Central memory CD8-positive, alpha-beta T cell (primary cell): ENCODE measurements at regions not wholly inside any gene's neighbourhood (a gene's known extent, or its start where the extent isn't known, plus 50 kb on each side); places are given as distances from the start of the nearest gene placed in this dataset.

Source experiments
- ATAC-seq: fragments of 150-1000 bp; cut with Tn5 transposase; replicated peaks from 2 replicates; pipeline ENCODE4 v1.10.0; 2022; ENCODE audit warnings: mild to moderate bottlenecking, moderate FRiP score, moderate number of reproducible peaks; ENCODE audit not compliant: poor library complexity, severe bottlenecking; ENCODE audit errors: extremely low read depth
- DNase-seq, 2 donors: peaks; one replicate each; pipeline ENCODE4 v3.0.0; 2021; ENCODE audit warnings: low spot score in 2 of 2
- H3K27ac Mint-ChIP-seq: one replicate; pipeline ENCODE4 v1.8.0; 2022; ENCODE audit warnings: low read depth, mild to moderate bottlenecking, moderate library complexity, mixed read lengths
- H3K27me3 Mint-ChIP-seq: one replicate; pipeline ENCODE4 v1.8.0; 2022; ENCODE audit warnings: mixed read lengths
- H3K36me3 Mint-ChIP-seq: one replicate; pipeline ENCODE4 v1.8.0; 2022; ENCODE audit warnings: mild to moderate bottlenecking, moderate library complexity, mixed read lengths; ENCODE audit not compliant: insufficient read depth
- H3K4me1 Mint-ChIP-seq: one replicate; pipeline ENCODE4 v1.8.0; 2022; ENCODE audit warnings: mixed read lengths
- H3K4me3 Mint-ChIP-seq: one replicate; pipeline ENCODE4 v1.8.0; 2022; ENCODE audit warnings: mild to moderate bottlenecking, moderate library complexity, mixed read lengths
- H3K9me3 Mint-ChIP-seq: one replicate; pipeline ENCODE4 v1.8.0; 2022; ENCODE audit warnings: mixed read lengths

DNA sequence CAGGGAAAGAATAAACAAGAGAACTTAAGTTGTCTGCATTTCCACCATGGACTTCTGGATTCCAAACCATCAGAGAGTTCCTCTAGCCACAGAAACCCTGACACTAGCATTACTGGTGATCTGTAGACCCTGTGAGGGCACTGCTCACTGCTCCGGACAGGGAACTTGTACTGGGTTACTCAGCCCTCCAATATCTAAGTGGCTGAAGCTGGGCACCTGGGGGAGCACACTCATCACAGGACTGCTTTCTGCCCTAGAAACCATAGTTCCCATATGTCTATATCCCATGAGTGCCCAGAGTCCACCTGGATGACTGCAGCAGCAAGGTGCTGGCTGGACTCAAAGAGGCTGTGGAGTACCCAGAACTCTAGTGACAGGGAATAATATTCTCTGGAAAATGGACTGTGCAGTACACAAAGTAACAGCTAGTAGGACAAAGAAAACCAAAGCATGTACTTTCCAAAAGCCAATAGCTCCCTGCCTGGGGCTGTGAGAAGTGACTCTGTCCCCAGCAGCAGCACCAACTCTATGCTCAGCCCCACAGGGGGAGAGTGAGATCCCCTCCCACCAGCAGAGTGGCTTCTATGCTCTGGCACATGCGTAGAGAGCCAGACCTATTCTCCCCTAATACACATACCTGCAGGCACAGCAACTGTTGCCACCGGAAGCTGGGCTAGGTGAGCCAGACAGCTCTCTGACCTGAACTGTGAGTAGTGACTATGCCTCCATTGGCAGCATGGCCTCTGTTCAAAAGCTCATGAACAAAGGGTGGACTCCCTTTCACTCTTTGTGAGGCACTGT lies 472.9 kb upstream of the FTMT start:
- no peak overlapping the region for H3K4me3 Mint-ChIP-seq
- H3K36me3 Mint-ChIP-seq: no peaks in the 10 kb centered on the region
- H3K27ac Mint-ChIP-seq: no peak overlapping the region
- no peak for DNase-seq
- no peaks in the 10 kb centered on the region for H3K27me3 Mint-ChIP-seq
- peaks cover 17% of the 10 kb centered on the region for H3K9me3 Mint-ChIP-seq
- H3K4me1 Mint-ChIP-seq: no peaks in the 10 kb centered on the region
- no peak for ATAC-seq

DNA sequence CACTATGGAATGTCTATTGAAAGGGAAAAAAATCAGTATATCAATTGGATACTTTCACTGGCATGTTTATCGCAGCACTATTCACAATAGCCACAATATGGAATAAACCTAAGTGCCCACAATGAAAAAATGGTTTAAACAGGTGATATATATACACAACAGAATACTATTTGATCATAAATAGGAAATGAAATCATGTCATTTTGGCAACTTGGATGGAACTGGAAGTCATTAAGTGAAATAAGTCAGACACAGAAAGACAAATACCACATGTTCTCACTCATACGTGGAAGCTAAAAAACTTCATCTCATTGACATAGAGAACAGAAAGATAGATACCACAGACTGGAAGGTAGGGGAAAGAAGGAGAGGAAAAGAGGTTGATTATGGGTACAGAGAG lies 471.6 kb upstream of the FTMT start:
- H3K36me3 Mint-ChIP-seq: no peaks in the 10 kb centered on the region
- H3K4me1 Mint-ChIP-seq: no peaks in the 10 kb centered on the region
- H3K27ac Mint-ChIP-seq: no peak overlapping the region
- ATAC-seq (no peak), DNase-seq (no peak)
- no peak overlapping the region for H3K4me3 Mint-ChIP-seq
- peaks cover 11% of the 10 kb centered on the region for H3K9me3 Mint-ChIP-seq
- no peaks in the 10 kb centered on the region for H3K27me3 Mint-ChIP-seq

GRCh38 chr5:121384359-121384758 lies 467.3 kb upstream of the FTMT start:
- Mint-ChIP-seq H3K27me3 (no peaks in the 10 kb centered on the region), H3K36me3 (no peaks in the 10 kb centered on the region), H3K4me1 (no peaks in the 10 kb centered on the region), H3K27ac (no peak overlapping the region), H3K4me3 (no peak overlapping the region), H3K9me3 (peaks cover 12% of the 10 kb centered on the region)
- DNase-seq: no peak
- no peak for ATAC-seq

DNA sequence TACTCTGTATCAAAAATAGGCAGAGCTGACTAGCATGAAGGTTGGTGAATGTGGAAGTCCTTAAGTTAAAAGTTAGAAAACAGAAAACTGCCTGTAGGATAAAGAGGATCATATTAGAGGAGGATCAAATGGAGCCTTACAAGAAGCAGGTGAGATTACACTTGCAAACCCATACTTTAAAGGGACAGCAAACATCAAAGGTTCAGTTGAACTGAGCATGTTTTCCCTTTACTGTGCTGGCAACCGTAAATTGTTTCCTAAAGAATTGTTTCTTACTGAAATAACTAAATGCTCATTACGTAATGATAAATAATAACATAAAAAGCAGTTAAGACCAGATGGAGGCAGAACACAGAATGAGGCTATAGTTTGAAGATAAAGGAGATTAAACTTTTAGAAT lies 465.3 kb upstream of the FTMT start:
- peaks cover 10% of the 10 kb centered on the region for H3K9me3 Mint-ChIP-seq
- no peak overlapping the region for H3K4me3 Mint-ChIP-seq
- H3K27me3 Mint-ChIP-seq: no peaks in the 10 kb centered on the region
- H3K4me1 Mint-ChIP-seq: no peaks in the 10 kb centered on the region
- DNase-seq (no peak), ATAC-seq (no peak)
- no peak overlapping the region for H3K27ac Mint-ChIP-seq
- no peaks in the 10 kb centered on the region for H3K36me3 Mint-ChIP-seq

DNA sequence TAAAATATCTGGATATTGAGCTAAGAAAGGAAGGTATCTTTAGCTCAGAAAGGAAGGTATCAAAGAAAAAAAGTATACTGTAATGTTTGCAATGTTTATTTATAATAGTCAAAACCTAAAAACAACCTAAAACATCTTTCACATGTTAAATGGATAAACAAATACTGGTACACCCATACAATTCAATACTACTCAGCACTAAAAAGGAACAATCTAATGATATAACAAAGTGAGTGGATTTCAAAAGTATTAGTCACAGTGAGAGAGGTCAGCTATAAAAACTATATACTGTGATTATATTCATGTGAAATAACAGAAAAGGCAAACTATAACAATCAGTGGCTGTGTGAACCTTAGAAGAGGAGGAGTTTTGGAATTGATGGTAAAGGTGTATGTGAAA lies 455.0 kb upstream of the FTMT start:
- H3K27ac Mint-ChIP-seq: no peak overlapping the region
- H3K4me3 Mint-ChIP-seq: no peak overlapping the region
- no peaks in the 10 kb centered on the region for H3K4me1 Mint-ChIP-seq
- DNase-seq (no peak), ATAC-seq (no peak)
- H3K36me3 Mint-ChIP-seq: no peaks in the 10 kb centered on the region
- H3K27me3 Mint-ChIP-seq: no peaks in the 10 kb centered on the region
- peaks cover 12% of the 10 kb centered on the region for H3K9me3 Mint-ChIP-seq

DNA sequence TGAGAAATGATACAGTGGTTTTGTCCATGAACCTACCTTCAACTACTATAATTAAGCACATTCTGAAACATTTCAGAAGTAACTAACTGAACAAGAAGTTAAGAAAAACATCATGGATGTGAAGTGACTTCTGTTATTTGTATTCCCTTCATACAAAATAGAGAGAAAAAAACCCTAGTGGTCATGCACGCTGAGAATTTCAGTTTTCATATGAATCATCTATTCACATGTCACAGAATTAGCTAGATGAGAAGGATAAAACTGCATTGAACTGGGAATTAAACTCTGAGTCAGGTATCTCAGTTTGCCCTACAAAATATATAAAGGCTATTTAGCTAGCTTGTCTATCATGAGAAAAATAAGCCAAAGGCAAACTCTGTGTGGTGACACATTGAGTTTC lies 451.8 kb upstream of the FTMT start:
- Mint-ChIP-seq H3K27me3 (no peaks in the 10 kb centered on the region), H3K9me3 (peaks cover 23% of the 10 kb centered on the region), H3K27ac (no peak overlapping the region), H3K4me3 (no peak overlapping the region), H3K36me3 (no peaks in the 10 kb centered on the region), H3K4me1 (no peaks in the 10 kb centered on the region)
- ATAC-seq (no peak), DNase-seq (no peak)

GRCh38 chr5:121408778-121409177 lies 442.9 kb upstream of the FTMT start:
- Mint-ChIP-seq H3K27me3 (no peaks in the 10 kb centered on the region), H3K9me3 (peaks cover 11% of the 10 kb centered on the region), H3K27ac (no peak overlapping the region), H3K4me3 (no peak overlapping the region), H3K36me3 (no peaks in the 10 kb centered on the region), H3K4me1 (no peaks in the 10 kb centered on the region)
- DNase-seq: no peak
- no peak for ATAC-seq

GRCh38 chr5:121415270-121415669 lies 436.4 kb upstream of the FTMT start:
- ATAC-seq (no peak), DNase-seq (no peak)
- H3K4me1 Mint-ChIP-seq: no peaks in the 10 kb centered on the region
- no peaks in the 10 kb centered on the region for H3K27me3 Mint-ChIP-seq
- H3K9me3 Mint-ChIP-seq: peaks cover 23% of the 10 kb centered on the region
- H3K27ac Mint-ChIP-seq: no peak overlapping the region
- no peak overlapping the region for H3K4me3 Mint-ChIP-seq
- no peaks in the 10 kb centered on the region for H3K36me3 Mint-ChIP-seq

DNA sequence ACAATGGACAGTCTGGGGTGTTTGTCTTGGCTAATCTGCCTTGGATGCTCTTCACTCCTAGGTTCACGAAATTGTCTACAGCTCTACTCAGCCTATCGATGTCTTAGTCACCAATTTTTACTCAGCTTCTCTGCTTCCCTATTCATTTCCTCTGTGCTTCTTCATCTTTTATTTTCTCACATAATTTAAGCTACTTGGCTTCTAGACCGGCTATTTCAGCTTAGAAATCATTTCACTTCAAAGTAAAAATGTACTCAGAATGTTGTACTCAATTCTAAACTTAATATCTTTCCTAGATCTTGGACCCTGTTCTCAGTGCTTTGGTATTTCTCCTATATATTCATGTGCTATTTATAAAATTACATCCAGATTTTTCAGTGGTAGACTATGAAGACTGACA lies 430.0 kb upstream of the FTMT start:
- H3K27ac Mint-ChIP-seq: no peak overlapping the region
- no peak overlapping the region for H3K4me3 Mint-ChIP-seq
- H3K27me3 Mint-ChIP-seq: no peaks in the 10 kb centered on the region
- no peak for ATAC-seq
- H3K9me3 Mint-ChIP-seq: peaks cover 31% of the 10 kb centered on the region
- H3K36me3 Mint-ChIP-seq: peaks cover 2% of the 10 kb centered on the region
- H3K4me1 Mint-ChIP-seq: no peaks in the 10 kb centered on the region
- no peak for DNase-seq

GRCh38 chr5:121424976-121425375 lies 426.7 kb upstream of the FTMT start:
- Mint-ChIP-seq H3K4me3 (no peak overlapping the region), H3K27ac (no peak overlapping the region), H3K27me3 (no peaks in the 10 kb centered on the region), H3K4me1 (no peaks in the 10 kb centered on the region), H3K9me3 (peaks cover 19% of the 10 kb centered on the region), H3K36me3 (peaks cover 2% of the 10 kb centered on the region)
- DNase-seq (no peak), ATAC-seq (no peak)

DNA sequence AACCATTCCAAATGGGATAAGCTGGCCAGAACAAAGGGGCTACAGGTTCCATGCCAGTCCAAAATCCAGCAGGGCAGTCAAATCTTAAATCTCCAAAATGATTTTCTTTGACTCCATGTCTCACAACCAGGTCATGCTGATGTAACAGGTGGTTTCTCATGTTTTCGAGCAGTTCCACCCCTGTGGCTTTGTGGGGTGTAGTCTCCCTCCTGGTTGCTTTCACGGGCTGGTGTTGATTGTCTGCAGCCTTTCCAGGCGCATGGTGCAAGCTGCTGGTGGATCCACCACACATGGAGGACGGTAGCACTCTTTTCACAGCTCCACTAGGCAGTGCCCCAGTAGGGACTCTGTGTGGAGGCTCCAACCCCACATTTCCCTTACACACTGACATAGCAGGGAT lies 425.5 kb upstream of the FTMT start:
- no peak overlapping the region for H3K27ac Mint-ChIP-seq
- no peak for DNase-seq
- no peak for ATAC-seq
- H3K9me3 Mint-ChIP-seq: peaks cover 19% of the 10 kb centered on the region
- no peaks in the 10 kb centered on the region for H3K4me1 Mint-ChIP-seq
- no peaks in the 10 kb centered on the region for H3K27me3 Mint-ChIP-seq
- H3K36me3 Mint-ChIP-seq: peaks cover 2% of the 10 kb centered on the region
- H3K4me3 Mint-ChIP-seq: no peak overlapping the region

DNA sequence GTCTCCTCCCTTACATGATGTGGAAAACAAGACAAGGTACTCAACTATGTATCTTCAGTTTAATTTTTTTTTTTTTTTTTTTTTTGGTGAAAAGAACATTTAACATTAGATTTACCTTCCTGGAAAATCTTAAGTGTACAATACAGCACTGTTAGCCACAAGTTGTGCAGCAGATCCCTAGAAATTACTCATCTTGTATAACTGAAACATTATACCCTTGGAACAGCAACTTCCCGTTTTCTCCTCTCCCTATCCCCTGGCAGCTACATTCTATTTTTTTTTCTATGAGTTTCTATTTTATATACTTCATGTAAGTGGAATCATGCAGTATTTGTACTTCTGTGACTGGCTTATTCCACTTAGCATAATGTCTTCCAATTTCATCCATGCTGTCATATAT lies 421.9 kb upstream of the FTMT start:
- ATAC-seq (no peak), DNase-seq (no peak)
- Mint-ChIP-seq H3K27ac (no peak overlapping the region), H3K27me3 (no peaks in the 10 kb centered on the region), H3K36me3 (peaks cover 2% of the 10 kb centered on the region), H3K9me3 (peaks cover 7% of the 10 kb centered on the region), H3K4me3 (no peak overlapping the region), H3K4me1 (no peaks in the 10 kb centered on the region)

- no peak for DNase-seq
- H3K4me3 Mint-ChIP-seq: no peak overlapping the region
- H3K36me3 Mint-ChIP-seq: peaks cover 2% of the 10 kb centered on the region
- H3K27ac Mint-ChIP-seq: no peak overlapping the region
- no peak for ATAC-seq
- peaks cover 7% of the 10 kb centered on the region for H3K9me3 Mint-ChIP-seq
- H3K27me3 Mint-ChIP-seq: no peaks in the 10 kb centered on the region
- H3K4me1 Mint-ChIP-seq: no peaks in the 10 kb centered on the region
Measured at GRCh38 chr5:121430538-121430937, 421.1 kb upstream of the FTMT start.
